IMR-90 (cell line): ENCODE measurements at regions not wholly inside any gene's neighbourhood (a gene's known extent, or its start where the extent isn't known, plus 50 kb on each side); places are given as distances from the start of the nearest gene placed in this dataset.

Source experiments
- ATAC-seq: fragments of 200-7000 bp; cut with Tn5 transposase; 2 replicates; pipeline ENCODE4 v1.9.1; 2020; ENCODE audit warnings: low read depth, mild to moderate bottlenecking, moderate library complexity
- BruUV-seq: library from RNA; stranded (reverse); fragments of 400-500 nt; replicated peaks from 2 replicates; lab custom pipeline; 2021; lab: Mats Ljungman, UMichigan
- CTCF ChIA-PET: fragments of 300-600 bp; formaldehyde crosslinking; extraction: SDS; loops from one replicate; lab custom pipeline; 2021; ENCODE audit warnings: antibody characterized with exemption; lab: Yijun Ruan, JAX
- POLR2A ChIA-PET: fragments of 300-600 bp; sonication (Branson Sonifier 250); formaldehyde crosslinking; loops from one replicate; lab custom pipeline; 2022; ENCODE audit warnings: antibody characterized with exemption; ENCODE audit not compliant: unreplicated experiment; lab: Charles Lee
- DNase-seq: peaks from one replicate; pipeline ENCODE4 v3.0.0; 2013
- H2AFZ ChIP-seq: replicated peaks from 2 replicates; pipeline ENCODE3; 2013; ENCODE audit warnings: low read length, mild to moderate bottlenecking; ENCODE audit not compliant: poor library complexity
- H2AK5ac ChIP-seq: 2 replicates; pipeline ENCODE4 v1.6.1; 2013; ENCODE audit warnings: low read depth, low read length, inconsistent platforms
- H2AK9ac ChIP-seq: replicated peaks from 2 replicates; pipeline ENCODE3; 2013; ENCODE audit warnings: mild to moderate bottlenecking, low read depth, low read length, moderate library complexity; ENCODE audit not compliant: poor library complexity
- H2BK120ac ChIP-seq: 2 replicates; pipeline ENCODE4 v1.6.1; 2013; ENCODE audit warnings: low read depth, low read length, inconsistent platforms
- H2BK15ac ChIP-seq: 3 replicates; pipeline ENCODE4 v1.6.1; 2013; ENCODE audit warnings: low read depth, low read length, inconsistent platforms
- H2BK20ac ChIP-seq: 2 replicates; pipeline ENCODE4 v1.6.1; 2013; ENCODE audit warnings: low read depth, mild to moderate bottlenecking, inconsistent platforms, low read length, moderate library complexity
- H2BK5ac ChIP-seq: 2 replicates; pipeline ENCODE4 v1.6.1; 2013; ENCODE audit warnings: mild to moderate bottlenecking, low read depth, low read length, inconsistent platforms; ENCODE audit not compliant: poor library complexity, severe bottlenecking
- H3K14ac ChIP-seq: replicated peaks from 2 replicates; pipeline ENCODE4 v1.6.1; 2013; ENCODE audit warnings: low read depth, low read length, inconsistent platforms
- H3K18ac ChIP-seq: 2 replicates; pipeline ENCODE4 v1.6.1; 2013; ENCODE audit warnings: low read depth, low read length, control low read depth
- H3K23ac ChIP-seq: 2 replicates; pipeline ENCODE4 v1.6.1; 2013; ENCODE audit warnings: low read depth, low read length, inconsistent platforms
- H3K27ac ChIP-seq: 2 replicates; pipeline ENCODE4 v1.5.1; 2013; ENCODE audit warnings: mild to moderate bottlenecking, control low read depth, low read length; ENCODE audit not compliant: insufficient read depth
- H3K27me3 ChIP-seq: 2 replicates; pipeline ENCODE4 v1.6.1; 2013; ENCODE audit warnings: low read length; ENCODE audit not compliant: control insufficient read depth, insufficient read depth
- H3K36me3 ChIP-seq: 2 replicates; pipeline ENCODE4 v1.6.1; 2013; ENCODE audit warnings: low read length, mixed read lengths; ENCODE audit not compliant: control insufficient read depth, insufficient read depth
- H3K4ac ChIP-seq: 2 replicates; pipeline ENCODE4 v1.6.1; 2013; ENCODE audit warnings: low read depth, low read length, inconsistent platforms
- H3K4me1 ChIP-seq: 2 replicates; pipeline ENCODE4 v1.6.1; 2013; ENCODE audit warnings: low read length, mixed read lengths; ENCODE audit not compliant: control insufficient read depth, insufficient read depth
- H3K4me2 ChIP-seq: 2 replicates; pipeline ENCODE4 v1.6.1; 2013; ENCODE audit warnings: low read depth, mild to moderate bottlenecking, control low read depth, low read length, moderate library complexity
- H3K4me3 ChIP-seq: 2 replicates; pipeline ENCODE4 v1.5.1; 2013; ENCODE audit warnings: low read depth, mild to moderate bottlenecking, control low read depth, low read length, moderate library complexity; ENCODE audit not compliant: insufficient read depth
- H3K56ac ChIP-seq: 2 replicates; pipeline ENCODE4 v1.6.1; 2013; ENCODE audit warnings: low read length, inconsistent platforms; ENCODE audit not compliant: insufficient read depth; ENCODE audit errors: extremely low read depth
- H3K79me1 ChIP-seq, 2 experiments: 2 replicates each; pipeline ENCODE4 v1.6.1; 2013; ENCODE audit warnings: low read length in 2 of 2, inconsistent platforms in 1 of 2, low read depth in 1 of 2
- H3K9ac ChIP-seq: 2 replicates; pipeline ENCODE4 v1.6.1; 2013; ENCODE audit warnings: low read depth, low read length, control low read depth
- H3K9me1 ChIP-seq: 2 replicates; pipeline ENCODE4 v1.6.1; 2013; ENCODE audit warnings: low read length, inconsistent platforms; ENCODE audit not compliant: insufficient read depth
- H3K9me3 ChIP-seq: 2 replicates; pipeline ENCODE4 v1.6.1; 2013; ENCODE audit warnings: low read length; ENCODE audit not compliant: control insufficient read depth, insufficient read depth
- H4K20me1 ChIP-seq: 2 replicates; pipeline ENCODE4 v1.6.1; 2013; ENCODE audit warnings: low read length, inconsistent platforms; ENCODE audit not compliant: insufficient read depth
- H4K5ac ChIP-seq: 2 replicates; pipeline ENCODE4 v1.6.1; 2013; ENCODE audit warnings: mild to moderate bottlenecking, low read depth, low read length, control low read depth
- H4K8ac ChIP-seq, 2 experiments: 2 replicates each; pipeline ENCODE4 v1.6.1; 2013; ENCODE audit warnings: low read depth in 2 of 2, low read length in 2 of 2, control low read depth in 1 of 2, inconsistent platforms in 1 of 2
- H4K91ac ChIP-seq: 2 replicates; pipeline ENCODE4 v1.6.1; 2013; ENCODE audit warnings: low read depth, low read length, inconsistent platforms; ENCODE audit not compliant: insufficient read depth
- SMC3 ChIP-seq: fragments of 150-350 bp; IDR thresholded peaks from 2 replicates; pipeline ENCODE4 v1.6.1; 2016; ENCODE audit warnings: low read depth, mild to moderate bottlenecking, antibody characterized with exemption, low read length, moderate library complexity
- WGBS, 2 experiments: methylation state at CpG; one replicate each; pipeline versions ENCODE4 v1.1.5 to v1.1.7; 2013; ENCODE audit warnings: missing lambda C conversion rate in 2 of 2; ENCODE audit not compliant: insufficient read length in 1 of 2; ENCODE audit errors: extremely low coverage in 2 of 2; 5-methylcytosine and 5-hydroxymethylcytosine counted together
- dilution Hi-C: fragments of 300-500 bp; cut with HindIII; formaldehyde crosslinking; loops from one replicate; pipeline ENCODE4 v1.14.3; 2018; ENCODE audit warnings: low sequenced_read_pairs; ENCODE audit not compliant: unreplicated experiment
- in situ Hi-C: fragments of 300-500 bp; cut with MboI; formaldehyde crosslinking; loops from 3 replicates; pipeline ENCODE4 v1.14.3; 2019; ENCODE audit warnings: low sequenced_read_pairs, inconsistent platforms, mixed read lengths
- intact Hi-C: fragments of 100-400 bp; cut with micrococcal nuclease; formaldehyde crosslinking; loops from 2 replicates; pipeline ENCODE4 v1.10.0; 2022

- H4K5ac ChIP-seq = no peak overlapping the region
- no CpG with 5 or more reads among the region's 2 CpGs for WGBS, 2 experiments
- intact Hi-C loops (no loop called here), in situ Hi-C loops (no loop called here), dilution Hi-C loops (no loop called here)
- H3K23ac ChIP-seq = no peak overlapping the region
- no peaks in the 10 kb centered on the region for H3K79me1 ChIP-seq
- H3K9ac ChIP-seq = no peak overlapping the region
- H3K27ac ChIP-seq = no peak overlapping the region
- H2AK9ac ChIP-seq = no peak overlapping the region
- H4K91ac ChIP-seq = no peak overlapping the region
- no peak overlapping the region for H3K4me3 ChIP-seq
- no peaks in the 10 kb centered on the region for H4K20me1 ChIP-seq
- H4K8ac ChIP-seq = no peak overlapping the region; a peak in 1 of 4 replicates
- DNase-seq (peak; percentile 66), ATAC-seq (peak; percentile 91)
- no peak overlapping the region for H2BK120ac ChIP-seq
- no peak overlapping the region for H3K56ac ChIP-seq
- H2AK5ac ChIP-seq = no peak overlapping the region
- H3K4me1 ChIP-seq = peaks cover 8% of the 10 kb centered on the region; the same call in 1 of the 2 replicates
- no peaks in the 10 kb centered on the region for H3K27me3 ChIP-seq
- H2BK15ac ChIP-seq = no peak overlapping the region
- no peaks in the 10 kb centered on the region for H3K9me3 ChIP-seq
- no peak overlapping the region for H3K4ac ChIP-seq
- peak overlapping the region; percentile 49; the same call in 1 of the 2 replicates for H3K4me2 ChIP-seq
- ChIA-PET CTCF (no interaction called here), POLR2A (no interaction called here)
- H3K14ac ChIP-seq = no peak overlapping the region
- H2AFZ ChIP-seq = no peak overlapping the region
- TF ChIP-seq SMC3 = no peak
- H2BK20ac ChIP-seq = no peak overlapping the region
- H3K36me3 ChIP-seq = no peaks in the 10 kb centered on the region
- H3K18ac ChIP-seq = peak overlapping the region; percentile 52; the same call in 1 of the 2 replicates
- no TSS peak for BruUV-seq
- H2BK5ac ChIP-seq = peak overlapping the region; percentile 39
- peaks cover 6% of the 10 kb centered on the region; the same call in 1 of the 2 replicates for H3K9me1 ChIP-seq
Observed at GRCh38 chr18:73879766-73880165, 267.9 kb downstream of the FBXO15 start.
